ENCODE measurements at regions not wholly inside any gene's neighbourhood (a gene's known extent, or its start where the extent isn't known, plus 50 kb on each side); places are given as distances from the start of the nearest gene placed in this dataset.

GRCh38 chr9:73649552-73649951, 497.9 kb downstream of the ANXA1 start:
- no peaks in the 10 kb centered on the region for H3K4me1 Mint-ChIP-seq (ENCODE audit: low read depth)
- H3K9me3 Mint-ChIP-seq = no peaks in the 10 kb centered on the region
- no peaks in the 10 kb centered on the region for H3K36me3 Mint-ChIP-seq (ENCODE audit: low read depth)
- H3K4me3 Mint-ChIP-seq = no peak overlapping the region
- H3K27ac Mint-ChIP-seq = no peak overlapping the region
- no peaks in the 10 kb centered on the region for H3K27me3 Mint-ChIP-seq (ENCODE audit: low read depth)

GRCh38 chr9:73655363-73655762, 503.7 kb downstream of the ANXA1 start:
- Mint-ChIP-seq H3K27ac (no peak overlapping the region), H3K4me1 (ENCODE audit: low read depth) (no peaks in the 10 kb centered on the region), H3K36me3 (ENCODE audit: low read depth) (no peaks in the 10 kb centered on the region), H3K27me3 (ENCODE audit: low read depth) (no peaks in the 10 kb centered on the region), H3K4me3 (no peak overlapping the region), H3K9me3 (no peaks in the 10 kb centered on the region)

GRCh38 chr9:73655831-73656230, 504.2 kb downstream of the ANXA1 start:
- no peak overlapping the region for H3K4me3 Mint-ChIP-seq
- no peaks in the 10 kb centered on the region for H3K36me3 Mint-ChIP-seq (ENCODE audit: low read depth)
- no peaks in the 10 kb centered on the region for H3K4me1 Mint-ChIP-seq (ENCODE audit: low read depth)
- H3K9me3 Mint-ChIP-seq = no peaks in the 10 kb centered on the region
- H3K27me3 Mint-ChIP-seq (ENCODE audit: low read depth) = no peaks in the 10 kb centered on the region
- H3K27ac Mint-ChIP-seq = no peak overlapping the region

- Mint-ChIP-seq H3K27me3 (ENCODE audit: low read depth) (no peaks in the 10 kb centered on the region), H3K27ac (no peak overlapping the region), H3K9me3 (no peaks in the 10 kb centered on the region), H3K4me3 (no peak overlapping the region), H3K36me3 (ENCODE audit: low read depth) (no peaks in the 10 kb centered on the region), H3K4me1 (ENCODE audit: low read depth) (no peaks in the 10 kb centered on the region)
These were observed 513.6 kb downstream of the ANXA1 start for GRCh38 chr9:73665253-73665652.

DNA sequence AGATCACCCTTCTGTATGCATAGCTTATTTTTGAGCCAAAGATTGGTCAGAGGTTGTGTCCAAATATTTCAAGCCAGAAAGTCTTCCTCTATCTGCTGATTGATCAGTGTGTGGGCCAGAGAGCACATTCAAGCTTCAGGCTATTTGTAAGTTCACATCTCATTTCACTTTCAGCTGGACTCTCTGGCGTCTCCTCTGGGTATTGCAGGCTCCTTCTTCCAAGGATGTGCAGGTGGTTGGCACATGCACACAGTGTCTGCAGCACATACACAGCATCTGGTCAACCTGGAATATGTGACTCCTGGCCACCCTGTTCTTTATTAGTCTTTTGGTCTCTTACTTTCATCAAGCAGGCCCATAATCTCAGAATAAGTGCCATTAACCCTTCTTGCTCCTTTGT, 516.1 kb downstream of the ANXA1 start:
- no peaks in the 10 kb centered on the region for H3K9me3 Mint-ChIP-seq
- H3K36me3 Mint-ChIP-seq (ENCODE audit: low read depth) = no peaks in the 10 kb centered on the region
- H3K4me3 Mint-ChIP-seq = no peak overlapping the region
- no peak overlapping the region for H3K27ac Mint-ChIP-seq
- no peaks in the 10 kb centered on the region for H3K4me1 Mint-ChIP-seq (ENCODE audit: low read depth)
- no peaks in the 10 kb centered on the region for H3K27me3 Mint-ChIP-seq (ENCODE audit: low read depth)

DNA sequence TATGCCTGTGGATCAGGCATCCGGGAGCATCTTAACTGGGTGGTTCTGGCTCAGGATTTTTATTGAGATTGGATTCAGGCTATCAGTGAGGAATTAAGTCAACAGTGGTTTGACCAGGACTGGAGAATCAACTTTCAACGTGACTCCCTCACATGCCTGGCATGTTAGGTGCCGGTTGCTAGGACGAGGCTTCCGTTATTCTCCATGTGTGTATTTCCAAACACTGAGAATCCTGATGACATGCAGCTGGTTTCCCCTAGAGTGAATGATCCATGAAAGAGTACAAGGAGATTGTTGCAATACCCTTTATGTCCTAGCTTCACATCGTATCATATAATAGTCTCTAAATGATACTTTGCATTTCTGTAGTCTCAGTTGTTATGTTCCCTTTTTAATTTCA, 529.2 kb downstream of the ANXA1 start:
- no peaks in the 10 kb centered on the region for H3K9me3 Mint-ChIP-seq
- H3K4me1 Mint-ChIP-seq (ENCODE audit: low read depth) = no peaks in the 10 kb centered on the region
- H3K4me3 Mint-ChIP-seq = no peak overlapping the region
- H3K27me3 Mint-ChIP-seq (ENCODE audit: low read depth) = no peaks in the 10 kb centered on the region
- no peaks in the 10 kb centered on the region for H3K36me3 Mint-ChIP-seq (ENCODE audit: low read depth)
- H3K27ac Mint-ChIP-seq = no peak overlapping the region

DNA sequence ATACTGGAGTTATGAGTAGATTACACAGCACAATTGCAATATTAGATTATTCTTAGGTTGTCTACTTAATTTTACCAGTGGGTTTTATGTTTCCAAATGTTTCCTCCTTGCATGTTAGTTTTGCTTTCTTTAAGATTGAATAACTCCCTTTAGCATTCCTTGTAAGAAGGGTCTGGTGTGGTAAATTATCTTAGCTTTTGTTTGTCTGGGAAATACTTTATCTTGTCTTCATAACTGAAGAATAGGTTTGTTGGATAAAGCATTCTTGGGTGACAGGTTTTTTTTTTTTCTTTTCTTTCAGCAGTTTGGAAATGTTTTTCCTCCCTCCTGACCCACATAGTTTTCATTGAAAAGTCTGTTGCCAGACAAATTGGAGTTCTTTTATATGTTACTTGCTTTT, 531.1 kb downstream of the ANXA1 start:
- Mint-ChIP-seq H3K36me3 (ENCODE audit: low read depth) (no peaks in the 10 kb centered on the region), H3K27ac (no peak overlapping the region), H3K9me3 (no peaks in the 10 kb centered on the region), H3K27me3 (ENCODE audit: low read depth) (no peaks in the 10 kb centered on the region), H3K4me3 (no peak overlapping the region), H3K4me1 (ENCODE audit: low read depth) (no peaks in the 10 kb centered on the region)

- Mint-ChIP-seq H3K27me3 (ENCODE audit: low read depth) (no peaks in the 10 kb centered on the region), H3K4me1 (ENCODE audit: low read depth) (no peaks in the 10 kb centered on the region), H3K27ac (no peak overlapping the region), H3K36me3 (ENCODE audit: low read depth) (no peaks in the 10 kb centered on the region), H3K9me3 (no peaks in the 10 kb centered on the region), H3K4me3 (no peak overlapping the region)
These were observed 532.4 kb downstream of the ANXA1 start for GRCh38 chr9:73683862-73684591.

DNA sequence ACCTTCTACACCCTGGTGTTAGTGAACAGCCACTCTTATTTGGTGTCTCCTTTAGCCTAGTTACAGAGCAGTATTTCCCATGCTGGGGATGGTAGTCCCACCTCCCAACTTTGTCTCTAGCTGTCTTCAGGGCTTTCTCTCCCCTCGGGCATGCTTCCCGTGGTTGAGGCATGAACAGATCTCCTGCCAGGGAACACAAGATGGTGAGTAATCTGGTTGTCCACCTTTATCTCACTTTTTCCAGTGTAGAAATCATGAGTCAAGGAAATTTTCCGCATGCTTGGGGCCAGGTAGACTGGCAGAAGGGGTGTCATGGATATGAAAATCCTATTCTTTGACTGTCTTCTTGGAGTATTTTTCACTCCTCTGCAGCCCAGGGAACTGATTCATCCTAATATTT, 532.9 kb downstream of the ANXA1 start:
- Mint-ChIP-seq H3K4me3 (no peak overlapping the region), H3K27me3 (ENCODE audit: low read depth) (no peaks in the 10 kb centered on the region), H3K36me3 (ENCODE audit: low read depth) (no peaks in the 10 kb centered on the region)

GRCh38 chr9:73685786-73686185, 534.1 kb downstream of the ANXA1 start:
- no peak overlapping the region for H3K27ac Mint-ChIP-seq

More for the DNA sequence above, 532.9 kb downstream of the ANXA1 start:
- Mint-ChIP-seq H3K4me1 (ENCODE audit: low read depth) (no peaks in the 10 kb centered on the region), H3K9me3 (no peaks in the 10 kb centered on the region), H3K27ac (no peak overlapping the region)

DNA sequence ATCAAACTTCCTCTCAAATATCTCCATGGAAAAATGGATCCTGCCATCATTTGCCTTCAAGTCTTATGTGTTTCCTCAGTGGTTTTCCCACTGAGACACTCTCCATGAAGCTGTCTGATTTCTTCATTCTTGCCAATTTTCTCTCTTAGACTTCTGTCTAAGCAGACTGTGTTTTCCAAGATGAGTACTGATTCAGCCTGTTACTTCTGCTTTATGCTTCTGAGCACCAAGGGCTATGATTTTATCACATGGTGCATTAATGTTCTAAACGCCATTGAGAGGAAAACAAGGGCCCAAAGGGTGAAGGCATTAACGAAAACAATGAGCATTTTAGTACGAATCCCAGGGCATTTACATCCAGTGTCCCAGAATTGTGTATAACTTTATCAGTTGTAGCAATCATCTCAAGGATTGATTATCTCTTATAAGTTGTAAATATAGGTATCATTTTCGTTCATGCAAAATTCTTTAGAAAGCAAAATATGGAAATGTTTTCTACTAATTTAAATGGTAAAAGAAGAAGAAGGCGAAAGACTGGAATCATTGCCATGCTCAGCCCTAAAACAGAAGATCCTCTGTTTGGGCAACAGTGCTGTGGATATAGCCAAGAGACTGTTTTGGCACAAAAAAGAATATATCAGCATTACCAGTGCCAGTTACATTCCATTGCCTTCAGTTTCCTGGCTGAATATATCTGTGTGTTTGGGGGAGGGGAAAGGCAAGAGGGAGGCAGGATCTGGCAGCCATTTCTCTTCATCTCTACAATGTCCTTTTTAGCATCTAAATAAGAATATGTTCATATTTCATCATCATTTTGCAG, 537.6 kb downstream of the ANXA1 start:
- Mint-ChIP-seq H3K4me3 (no peak overlapping the region), H3K27ac (no peak overlapping the region), H3K27me3 (ENCODE audit: low read depth) (no peaks in the 10 kb centered on the region), H3K4me1 (ENCODE audit: low read depth) (no peaks in the 10 kb centered on the region), H3K9me3 (no peaks in the 10 kb centered on the region), H3K36me3 (ENCODE audit: low read depth) (no peaks in the 10 kb centered on the region)

More at GRCh38 chr9:73685786-73686185, 534.1 kb downstream of the ANXA1 start:
- no peaks in the 10 kb centered on the region for H3K27me3 Mint-ChIP-seq (ENCODE audit: low read depth)
- H3K9me3 Mint-ChIP-seq = no peaks in the 10 kb centered on the region
- H3K36me3 Mint-ChIP-seq (ENCODE audit: low read depth) = no peaks in the 10 kb centered on the region
- no peaks in the 10 kb centered on the region for H3K4me1 Mint-ChIP-seq (ENCODE audit: low read depth)
- no peak overlapping the region for H3K4me3 Mint-ChIP-seq

GRCh38 chr9:73701415-73702057, 549.9 kb downstream of the ANXA1 start:
- Mint-ChIP-seq H3K27me3 (ENCODE audit: low read depth) (no peaks in the 10 kb centered on the region), H3K9me3 (no peaks in the 10 kb centered on the region), H3K27ac (no peak overlapping the region), H3K36me3 (ENCODE audit: low read depth) (no peaks in the 10 kb centered on the region), H3K4me1 (ENCODE audit: low read depth) (no peaks in the 10 kb centered on the region), H3K4me3 (no peak overlapping the region)

- H3K27ac Mint-ChIP-seq = no peak overlapping the region
- H3K4me3 Mint-ChIP-seq = no peak overlapping the region
- no peaks in the 10 kb centered on the region for H3K36me3 Mint-ChIP-seq (ENCODE audit: low read depth)
- H3K4me1 Mint-ChIP-seq (ENCODE audit: low read depth) = no peaks in the 10 kb centered on the region
- no peaks in the 10 kb centered on the region for H3K27me3 Mint-ChIP-seq (ENCODE audit: low read depth)
- H3K9me3 Mint-ChIP-seq = no peaks in the 10 kb centered on the region
These were observed 562.6 kb downstream of the ANXA1 start for GRCh38 chr9:73714294-73714693.

- Mint-ChIP-seq H3K36me3 (ENCODE audit: low read depth) (no peaks in the 10 kb centered on the region), H3K4me3 (no peak overlapping the region)
These were observed 563.9 kb downstream of the ANXA1 start for GRCh38 chr9:73715591-73715990.

DNA sequence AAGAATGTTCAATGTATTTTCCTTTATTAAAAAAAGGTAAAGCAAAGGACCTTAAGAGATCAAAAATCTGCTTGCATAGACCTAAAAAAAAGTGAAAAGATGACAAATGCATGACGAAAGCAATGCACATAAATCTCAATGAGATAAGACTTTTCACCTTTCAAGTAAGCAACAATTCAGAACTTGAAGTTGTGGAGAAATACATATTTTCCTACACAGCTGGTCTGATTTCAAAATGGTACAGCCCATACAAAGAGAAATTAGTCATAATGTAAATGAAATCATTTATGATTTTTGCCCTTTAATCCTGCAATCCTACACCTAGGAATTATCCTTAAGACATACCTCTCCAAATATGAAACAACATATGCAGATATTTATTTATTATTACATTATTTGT, 568.0 kb downstream of the ANXA1 start:
- Mint-ChIP-seq H3K27ac (no peak overlapping the region), H3K36me3 (ENCODE audit: low read depth) (no peaks in the 10 kb centered on the region), H3K9me3 (no peaks in the 10 kb centered on the region), H3K4me1 (ENCODE audit: low read depth) (no peaks in the 10 kb centered on the region), H3K4me3 (no peak overlapping the region), H3K27me3 (ENCODE audit: low read depth) (no peaks in the 10 kb centered on the region)

More at GRCh38 chr9:73715591-73715990, 563.9 kb downstream of the ANXA1 start:
- Mint-ChIP-seq H3K27ac (no peak overlapping the region), H3K4me1 (ENCODE audit: low read depth) (no peaks in the 10 kb centered on the region), H3K27me3 (ENCODE audit: low read depth) (no peaks in the 10 kb centered on the region), H3K9me3 (no peaks in the 10 kb centered on the region)

All from T-helper 1 cell treated with Interleukin-12 subunit alpha and Interleukin-12 subunit beta and Interleukin-4 antibody, amounts not matched to agents 30 μg/mL and 1 μg/mL, for 36 hours (primary cell).